Glutamatergic neuron (in vitro differentiated cells): ENCODE measurements at regions not wholly inside any gene's neighbourhood (a gene's known extent, or its start where the extent isn't known, plus 50 kb on each side); places are given as distances from the start of the nearest gene placed in this dataset.
"Not testable (repeated sequence)": the region's sequence is repeated elsewhere in the genome, so short reads cannot be mapped to it uniquely, and the experiment has no call there.

Experiments used
- DNase-seq: peaks from one replicate; pipeline ENCODE4 v3.0.0; 2022
- H3K27ac Mint-ChIP-seq: one replicate; pipeline ENCODE4 v1.8.0; 2020; ENCODE audit warnings: mild to moderate bottlenecking, mixed read lengths, inconsistent platforms; ENCODE audit not compliant: unreplicated experiment
- H3K27me3 Mint-ChIP-seq: one replicate; pipeline ENCODE4 v1.8.0; 2020; ENCODE audit warnings: mild to moderate bottlenecking, moderate library complexity, mixed read lengths, inconsistent platforms; ENCODE audit not compliant: unreplicated experiment
- H3K36me3 Mint-ChIP-seq: one replicate; pipeline ENCODE4 v1.8.0; 2020; ENCODE audit warnings: mild to moderate bottlenecking, mixed read lengths, inconsistent platforms; ENCODE audit not compliant: unreplicated experiment
- H3K4me1 Mint-ChIP-seq: one replicate; pipeline ENCODE4 v1.8.0; 2020; ENCODE audit warnings: mild to moderate bottlenecking, low read depth, mixed read lengths, inconsistent platforms; ENCODE audit not compliant: unreplicated experiment
- H3K4me3 Mint-ChIP-seq: one replicate; pipeline ENCODE4 v1.8.0; 2020; ENCODE audit warnings: mild to moderate bottlenecking, mixed read lengths, inconsistent platforms; ENCODE audit not compliant: unreplicated experiment
- H3K9me3 Mint-ChIP-seq: one replicate; pipeline ENCODE4 v1.8.0; 2020; ENCODE audit warnings: mild to moderate bottlenecking, moderate library complexity, mixed read lengths, inconsistent platforms; ENCODE audit not compliant: unreplicated experiment
- TF ChIP-seq, protein P1 (sequence below): fragments of 200-600 bp; sonication (generic); IDR thresholded peaks from one replicate; pipeline ENCODE4 v1.5.0; 2021; ENCODE audit not compliant: partially characterized antibody, unreplicated experiment

GRCh38 chr10:33919244-33919643, 584.8 kb upstream of the NRP1 start:
- Mint-ChIP-seq H3K27ac (no peak overlapping the region), H3K27me3 (peaks cover 3% of the 10 kb centered on the region), H3K4me1 (no peaks in the 10 kb centered on the region), H3K9me3 (peaks cover 5% of the 10 kb centered on the region), H3K4me3 (no peak overlapping the region), H3K36me3 (no peaks in the 10 kb centered on the region)
- TF ChIP-seq, protein P1, sequence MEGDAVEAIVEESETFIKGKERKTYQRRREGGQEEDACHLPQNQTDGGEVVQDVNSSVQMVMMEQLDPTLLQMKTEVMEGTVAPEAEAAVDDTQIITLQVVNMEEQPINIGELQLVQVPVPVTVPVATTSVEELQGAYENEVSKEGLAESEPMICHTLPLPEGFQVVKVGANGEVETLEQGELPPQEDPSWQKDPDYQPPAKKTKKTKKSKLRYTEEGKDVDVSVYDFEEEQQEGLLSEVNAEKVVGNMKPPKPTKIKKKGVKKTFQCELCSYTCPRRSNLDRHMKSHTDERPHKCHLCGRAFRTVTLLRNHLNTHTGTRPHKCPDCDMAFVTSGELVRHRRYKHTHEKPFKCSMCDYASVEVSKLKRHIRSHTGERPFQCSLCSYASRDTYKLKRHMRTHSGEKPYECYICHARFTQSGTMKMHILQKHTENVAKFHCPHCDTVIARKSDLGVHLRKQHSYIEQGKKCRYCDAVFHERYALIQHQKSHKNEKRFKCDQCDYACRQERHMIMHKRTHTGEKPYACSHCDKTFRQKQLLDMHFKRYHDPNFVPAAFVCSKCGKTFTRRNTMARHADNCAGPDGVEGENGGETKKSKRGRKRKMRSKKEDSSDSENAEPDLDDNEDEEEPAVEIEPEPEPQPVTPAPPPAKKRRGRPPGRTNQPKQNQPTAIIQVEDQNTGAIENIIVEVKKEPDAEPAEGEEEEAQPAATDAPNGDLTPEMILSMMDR: no peak
- DNase-seq: no peak

DNA sequence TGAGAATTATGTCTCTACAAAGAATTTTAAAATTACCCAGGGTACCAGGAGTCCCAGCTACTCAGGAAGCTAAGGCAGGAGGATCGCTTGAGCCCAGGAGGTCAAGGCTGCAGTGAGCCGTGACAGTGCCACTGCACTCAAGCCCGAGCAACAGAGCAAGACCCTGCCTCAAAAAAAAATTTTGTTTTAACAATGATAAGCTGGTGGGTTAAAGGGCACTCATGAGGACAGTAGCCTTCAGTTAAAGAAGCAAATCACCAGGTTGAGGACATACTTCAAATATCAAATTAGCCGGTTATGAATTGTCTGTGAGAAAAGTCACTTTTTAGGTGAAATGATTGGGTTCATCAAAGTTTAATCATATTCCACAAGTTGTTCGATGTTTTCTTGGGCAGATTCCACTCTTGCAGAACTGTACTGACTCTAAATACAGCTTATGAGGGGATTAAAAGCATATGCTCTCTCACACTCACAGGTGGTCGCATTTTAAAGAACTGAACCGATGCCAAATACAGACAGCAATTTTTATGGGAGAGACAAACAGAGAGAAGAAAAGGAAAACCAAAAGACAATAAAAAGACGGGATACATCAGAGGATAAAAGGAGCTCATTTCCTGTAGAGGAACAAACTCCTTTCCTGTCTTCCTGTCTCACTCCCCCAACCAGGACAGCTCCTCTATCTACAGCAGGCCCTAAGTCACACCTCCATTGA, 582.8 kb upstream of the NRP1 start:
- H3K4me1 Mint-ChIP-seq: no peaks in the 10 kb centered on the region
- H3K36me3 Mint-ChIP-seq: no peaks in the 10 kb centered on the region
- peaks cover 7% of the 10 kb centered on the region for H3K9me3 Mint-ChIP-seq
- H3K27ac Mint-ChIP-seq: no peak overlapping the region
- H3K4me3 Mint-ChIP-seq: no peak overlapping the region
- TF ChIP-seq, protein P1: no peak
- DNase-seq: no peak
- H3K27me3 Mint-ChIP-seq: peaks cover 2% of the 10 kb centered on the region

- H3K9me3 Mint-ChIP-seq: peaks cover 7% of the 10 kb centered on the region
- H3K27ac Mint-ChIP-seq: no peak overlapping the region
- H3K27me3 Mint-ChIP-seq: peaks cover 1% of the 10 kb centered on the region
- TF ChIP-seq, protein P1: no peak
- DNase-seq: no peak
- no peak overlapping the region for H3K4me3 Mint-ChIP-seq
- H3K4me1 Mint-ChIP-seq: no peaks in the 10 kb centered on the region
- no peaks in the 10 kb centered on the region for H3K36me3 Mint-ChIP-seq
Measured at GRCh38 chr10:33914746-33915145, 580.3 kb upstream of the NRP1 start.

- H3K27me3 Mint-ChIP-seq: peaks cover 1% of the 10 kb centered on the region
- DNase-seq: no peak
- H3K36me3 Mint-ChIP-seq: no peaks in the 10 kb centered on the region
- no peak overlapping the region for H3K4me3 Mint-ChIP-seq
- H3K9me3 Mint-ChIP-seq: peaks cover 2% of the 10 kb centered on the region
- H3K27ac Mint-ChIP-seq: no peak overlapping the region
- no peaks in the 10 kb centered on the region for H3K4me1 Mint-ChIP-seq
- TF ChIP-seq, protein P1: no peak
Measured at GRCh38 chr10:33913194-33913593, 578.7 kb upstream of the NRP1 start.

GRCh38 chr10:33909476-33909875, 575.0 kb upstream of the NRP1 start:
- H3K27me3 Mint-ChIP-seq, H3K9me3 Mint-ChIP-seq, H3K36me3 Mint-ChIP-seq, DNase-seq, H3K27ac Mint-ChIP-seq, H3K4me3 Mint-ChIP-seq, H3K4me1 Mint-ChIP-seq: not testable (repeated sequence)
